Esophagus squamous epithelium (tissue), 4 donors: ENCODE measurements at regions not wholly inside any gene's neighbourhood (a gene's known extent, or its start where the extent isn't known, plus 50 kb on each side); places are given as distances from the start of the nearest gene placed in this dataset.

Experiments
- CTCF ChIP-seq, 6 experiments: fragments of 450-650 bp in 4 of 6; fragments of 200-600 bp in 2 of 6; sonication (generic) in 2 of 6; IDR thresholded peaks; one replicate each; pipeline ENCODE4 v1.5.1; 2016 to 2019; ENCODE audit warnings: antibody characterized with exemption in 6 of 6, mild to moderate bottlenecking in 4 of 6, moderate library complexity in 4 of 6
- POLR2A ChIP-seq, 4 donors: fragments of 450-650 bp; IDR thresholded peaks; one replicate each; pipeline ENCODE4 v1.6.1; 2017; ENCODE audit warnings: antibody characterized with exemption in 4 of 4, mild to moderate bottlenecking in 4 of 4, moderate library complexity in 3 of 4

DNA sequence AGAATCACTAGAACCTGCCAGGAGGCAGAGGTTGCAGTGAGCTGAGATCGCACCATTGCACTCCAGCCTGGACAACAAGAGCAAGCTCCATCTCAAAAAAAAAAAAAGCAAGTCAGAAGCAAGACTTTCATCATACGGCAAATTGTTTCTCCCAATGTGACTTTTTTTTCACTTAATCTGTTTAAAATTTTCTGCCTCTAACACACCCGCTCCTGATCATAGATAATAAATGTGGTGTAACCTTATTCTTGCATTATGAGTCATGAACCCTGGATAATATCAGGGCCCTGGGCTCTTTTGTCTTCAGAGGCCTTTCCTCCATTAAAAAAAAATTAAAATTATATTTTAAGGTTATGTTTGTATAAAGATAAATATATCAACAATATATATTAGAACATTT, 111.4 kb upstream of the JCAD start:
- no peak for TF ChIP-seq CTCF (IDR thresholded peaks at IDR 0.05)
- no peak for TF ChIP-seq POLR2A (IDR thresholded peaks at IDR 0.05)
